Ectodermal cell (in vitro differentiated cells): ENCODE measurements at regions not wholly inside any gene's neighbourhood (a gene's known extent, or its start where the extent isn't known, plus 50 kb on each side); places are given as distances from the start of the nearest gene placed in this dataset.
"Not testable (repeated sequence)": the region's sequence is repeated elsewhere in the genome, so short reads cannot be mapped to it uniquely, and the experiment has no call there.

Experiments
- H3K27ac ChIP-seq: 2 replicates; pipeline ENCODE4 v1.7.0; 2013; ENCODE audit warnings: mild to moderate bottlenecking, low read depth, low read length; ENCODE audit not compliant: insufficient read depth, poor library complexity, severe bottlenecking
- H3K27me3 ChIP-seq: 2 replicates; pipeline ENCODE4 v1.7.0; 2013; ENCODE audit warnings: mild to moderate bottlenecking, low read length; ENCODE audit not compliant: insufficient read depth, control insufficient read depth, poor library complexity, severe bottlenecking
- H3K36me3 ChIP-seq: one replicate; pipeline ENCODE4 v1.7.0; 2013; ENCODE audit warnings: low read length; ENCODE audit not compliant: control insufficient read depth, insufficient read depth
- H3K4me1 ChIP-seq: one replicate; pipeline ENCODE4 v1.7.0; 2013; ENCODE audit warnings: low read length; ENCODE audit not compliant: control insufficient read depth, insufficient read depth
- H3K4me3 ChIP-seq: 2 replicates; pipeline ENCODE4 v1.7.0; 2013; ENCODE audit warnings: low read depth, low read length, control low read depth; ENCODE audit not compliant: insufficient read depth
- H3K9me3 ChIP-seq: 2 replicates; pipeline ENCODE4 v1.7.0; 2013; ENCODE audit warnings: mild to moderate bottlenecking, low read length, moderate library complexity; ENCODE audit not compliant: control insufficient read depth
- WGBS, 2 experiments: methylation state at CpG; one replicate each; pipeline ENCODE4 v1.1.7; 2013; ENCODE audit warnings: missing lambda C conversion rate in 2 of 2; 5-methylcytosine and 5-hydroxymethylcytosine counted together

DNA sequence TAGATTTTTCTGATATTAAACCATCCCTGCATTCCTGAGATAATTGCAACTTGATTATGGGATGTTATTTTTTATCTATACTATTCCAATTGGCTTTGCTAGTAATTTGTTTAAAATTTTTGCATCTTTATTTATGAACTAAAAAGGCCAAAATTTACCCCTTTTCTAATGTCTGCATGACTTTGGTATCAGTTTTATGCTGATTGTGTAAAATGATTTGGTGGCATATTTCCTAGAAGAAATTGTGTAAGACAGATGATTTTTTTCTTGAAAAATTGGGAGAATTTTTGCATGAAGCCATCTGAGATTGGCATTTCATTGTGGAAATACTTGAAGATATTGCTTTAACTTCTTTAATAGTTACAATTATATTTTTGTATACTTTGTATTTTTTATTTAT lies 183.8 kb upstream of the TBL1XR1 start:
- no peak overlapping the region for H3K27ac ChIP-seq
- no peaks in the 10 kb centered on the region for H3K27me3 ChIP-seq
- H3K36me3 ChIP-seq = no peaks in the 10 kb centered on the region
- no peaks in the 10 kb centered on the region for H3K9me3 ChIP-seq
- no peak overlapping the region for H3K4me3 ChIP-seq
- H3K4me1 ChIP-seq = no peaks in the 10 kb centered on the region

DNA sequence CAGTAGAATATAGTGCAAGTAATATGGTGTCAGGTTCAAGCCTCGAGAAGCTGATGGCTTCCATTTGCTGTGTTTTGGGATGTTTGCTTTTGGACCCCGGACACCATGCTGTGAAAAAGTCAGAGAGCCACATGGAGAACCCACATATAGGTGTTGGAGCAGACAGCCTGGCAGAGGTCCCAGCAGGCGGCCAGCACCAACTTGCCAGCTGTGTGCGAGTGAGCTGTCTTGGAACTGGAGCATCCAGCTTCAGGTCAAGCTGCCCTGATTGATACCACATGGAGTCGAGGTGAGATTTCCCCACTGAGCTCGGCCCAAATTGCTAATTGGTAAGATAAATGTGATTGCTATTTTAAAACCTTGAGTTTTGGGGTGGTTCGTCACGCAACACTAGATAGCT lies 185.7 kb upstream of the TBL1XR1 start:
- WGBS, 2 experiments = 95 to 96% methylated on average over 8 of the region's 8 CpGs
- no peaks in the 10 kb centered on the region for H3K27me3 ChIP-seq
- no peak overlapping the region for H3K4me3 ChIP-seq
- H3K9me3 ChIP-seq = no peaks in the 10 kb centered on the region
- H3K4me1 ChIP-seq = no peaks in the 10 kb centered on the region
- H3K36me3 ChIP-seq = no peaks in the 10 kb centered on the region
- H3K27ac ChIP-seq = no peak overlapping the region

DNA sequence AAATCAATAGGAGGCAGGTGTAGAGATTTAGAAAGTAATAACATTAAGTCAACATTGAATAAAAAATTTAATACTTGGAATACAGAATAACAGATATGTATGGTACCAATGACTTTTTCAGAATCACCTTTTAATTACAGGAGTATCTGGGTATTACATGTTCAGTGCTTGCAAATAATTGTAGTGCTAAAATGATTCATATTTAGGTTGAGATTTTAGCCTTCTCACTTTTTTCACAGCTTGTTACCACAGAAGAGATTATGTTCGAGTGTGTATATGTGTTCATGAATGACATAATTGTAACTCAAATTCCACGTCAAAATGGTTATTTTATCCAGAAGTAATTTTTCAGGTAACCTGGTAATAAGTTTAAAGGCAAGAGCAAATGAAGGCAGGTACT lies 187.9 kb upstream of the TBL1XR1 start:
- H3K9me3 ChIP-seq = no peaks in the 10 kb centered on the region
- H3K4me1 ChIP-seq = no peaks in the 10 kb centered on the region
- no peaks in the 10 kb centered on the region for H3K36me3 ChIP-seq
- H3K27ac ChIP-seq = no peak overlapping the region
- H3K4me3 ChIP-seq = no peak overlapping the region
- no peaks in the 10 kb centered on the region for H3K27me3 ChIP-seq
- 92 to 100% methylated on average over 2 of the region's 2 CpGs for WGBS, 2 experiments

DNA sequence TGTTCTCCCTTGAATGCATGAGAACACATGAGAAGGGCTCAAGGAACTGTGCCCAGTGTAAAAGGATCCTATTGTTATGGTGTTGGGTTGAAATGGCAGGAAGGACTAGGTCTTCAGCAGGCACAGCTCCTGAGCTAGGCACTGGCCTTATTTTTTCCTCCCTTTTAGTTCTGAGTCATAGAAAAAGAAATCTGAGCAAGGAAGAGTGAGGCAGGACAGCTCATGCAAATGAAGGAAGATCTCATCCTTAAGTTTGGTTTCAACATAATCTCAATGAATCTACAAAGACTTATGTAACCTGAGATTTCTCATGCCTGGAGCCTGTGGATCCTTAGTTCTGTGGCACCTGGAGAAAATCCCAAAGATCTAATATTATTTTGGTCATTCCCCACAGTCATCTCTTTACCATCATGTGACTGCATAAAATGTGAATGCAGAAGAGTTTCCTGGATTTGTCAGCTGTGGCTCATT lies 188.6 kb upstream of the TBL1XR1 start:
- no peaks in the 10 kb centered on the region for H3K4me1 ChIP-seq
- H3K9me3 ChIP-seq = no peaks in the 10 kb centered on the region
- no peak overlapping the region for H3K27ac ChIP-seq
- no peak overlapping the region for H3K4me3 ChIP-seq
- no peaks in the 10 kb centered on the region for H3K27me3 ChIP-seq
- H3K36me3 ChIP-seq = no peaks in the 10 kb centered on the region

DNA sequence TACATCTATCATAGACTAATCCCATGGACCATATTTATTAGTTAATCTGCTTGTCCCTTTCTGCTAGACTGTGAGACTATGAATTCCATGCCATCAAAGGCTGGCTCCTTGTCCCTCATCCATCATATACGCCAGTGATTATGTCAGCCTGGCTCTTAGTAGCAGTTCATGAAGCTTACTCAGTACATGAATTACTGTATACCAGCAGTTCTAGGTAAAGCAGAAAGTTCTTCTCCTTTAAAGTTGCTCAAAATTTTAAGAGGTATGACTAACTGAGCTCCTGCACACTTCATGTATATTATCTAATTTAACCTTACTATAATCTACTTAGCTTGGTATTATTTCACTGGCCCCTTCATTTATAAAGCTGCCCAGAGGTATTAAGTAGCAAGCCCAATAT lies 190.9 kb upstream of the TBL1XR1 start:
- Histone ChIP-seq H3K27me3 (no peaks in the 10 kb centered on the region), H3K4me1 (no peaks in the 10 kb centered on the region), H3K4me3 (no peak overlapping the region), H3K27ac (no peak overlapping the region), H3K9me3 (no peaks in the 10 kb centered on the region), H3K36me3 (no peaks in the 10 kb centered on the region)
- 84 to 94% methylated on average over 1 of the region's 1 CpG for WGBS, 2 experiments

DNA sequence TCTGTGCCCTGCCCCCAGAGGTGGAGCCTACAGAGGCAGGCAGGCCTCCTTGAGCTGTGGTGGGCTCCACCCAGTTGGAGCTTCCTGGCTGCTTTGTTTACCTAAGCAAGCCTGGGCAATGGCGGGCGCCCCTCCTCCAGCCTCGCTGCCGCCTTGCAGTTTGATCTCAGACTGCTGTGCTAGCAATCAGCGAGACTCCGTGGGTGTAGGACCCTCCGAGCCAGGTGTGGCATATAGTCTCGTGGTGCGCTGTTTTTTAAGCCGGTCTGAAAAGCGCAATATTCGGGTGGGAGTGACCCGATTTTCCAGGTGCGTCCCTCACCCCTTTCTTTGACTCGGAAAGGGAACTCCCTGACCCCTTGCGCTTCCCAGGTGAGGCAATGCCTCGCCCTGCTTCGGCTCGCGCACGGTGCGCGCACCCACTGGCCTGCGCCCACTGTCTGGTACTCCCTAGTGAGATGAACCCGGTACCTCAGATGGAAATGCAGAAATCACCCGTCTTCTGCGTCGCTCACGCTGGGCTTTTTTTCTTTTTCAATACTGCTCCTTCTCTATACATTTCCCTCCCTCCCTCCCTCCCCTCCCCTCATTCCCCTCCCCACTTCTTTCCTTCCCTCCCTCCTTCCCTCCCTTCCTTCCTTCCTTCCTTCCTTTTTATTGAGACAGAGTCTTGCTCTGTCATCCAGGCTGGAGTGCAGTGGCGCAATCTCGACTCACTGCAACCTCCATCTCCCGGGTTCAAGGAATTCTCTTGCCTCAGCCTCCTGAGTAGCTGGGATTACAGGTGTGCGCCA lies 197.1 kb upstream of the TBL1XR1 start:
- H3K9me3 ChIP-seq, H3K4me3 ChIP-seq: not testable (repeated sequence)
- WGBS, 2 experiments = 40 to 46% methylated on average over 26 to 28 of the region's 33 CpGs

DNA sequence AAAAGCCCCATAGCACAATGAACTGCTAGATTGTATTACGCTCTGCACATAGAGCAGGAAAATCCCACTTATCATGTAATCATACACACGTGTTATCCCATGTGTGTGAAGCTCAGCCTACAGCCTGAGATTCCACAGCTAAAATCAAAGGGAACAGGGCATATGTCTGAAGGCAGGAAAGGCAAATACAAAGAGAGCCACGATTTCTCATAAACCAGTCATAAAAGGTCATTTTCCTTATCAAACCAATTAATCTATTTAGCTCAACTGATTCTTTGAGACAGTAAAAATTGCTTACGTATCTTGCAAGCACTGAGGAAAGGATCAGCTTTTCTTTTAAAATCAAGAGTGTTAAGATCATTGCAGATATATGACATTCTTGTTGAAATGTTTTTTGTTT lies 199.5 kb upstream of the TBL1XR1 start:
- Histone ChIP-seq H3K4me3 (no peak overlapping the region), H3K4me1 (no peaks in the 10 kb centered on the region), H3K27me3 (no peaks in the 10 kb centered on the region), H3K9me3 (no peaks in the 10 kb centered on the region), H3K27ac (no peak overlapping the region), H3K36me3 (no peaks in the 10 kb centered on the region)
- 93 to 96% methylated on average over 4 of the region's 4 CpGs for WGBS, 2 experiments

More for the DNA sequence above, 197.1 kb upstream of the TBL1XR1 start:
- not testable (repeated sequence) for H3K36me3 ChIP-seq, H3K4me1 ChIP-seq, H3K27me3 ChIP-seq, H3K27ac ChIP-seq

DNA sequence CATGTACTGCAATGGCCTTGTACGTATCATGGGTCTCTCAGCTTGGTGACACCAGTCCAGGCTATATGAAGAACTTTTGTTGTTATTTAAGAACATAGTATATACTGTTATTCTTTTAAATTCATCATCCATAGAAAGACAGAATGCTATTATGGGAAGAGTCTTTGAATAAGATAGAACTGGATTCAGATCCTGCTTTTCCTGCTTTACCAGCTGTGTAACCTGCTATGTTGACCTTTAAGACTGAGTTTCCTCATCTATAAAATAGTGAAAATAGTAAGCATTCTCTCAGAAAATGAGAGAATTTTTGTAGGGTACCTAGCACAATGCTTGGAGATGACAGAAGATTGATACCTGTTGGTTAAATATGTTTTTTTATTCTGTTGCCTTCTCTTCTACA lies 204.1 kb upstream of the TBL1XR1 start:
- WGBS, 2 experiments = 100% methylated on average over 1 of the region's 1 CpG; no CpG with 5 or more reads in 1 of the 2 experiments

DNA sequence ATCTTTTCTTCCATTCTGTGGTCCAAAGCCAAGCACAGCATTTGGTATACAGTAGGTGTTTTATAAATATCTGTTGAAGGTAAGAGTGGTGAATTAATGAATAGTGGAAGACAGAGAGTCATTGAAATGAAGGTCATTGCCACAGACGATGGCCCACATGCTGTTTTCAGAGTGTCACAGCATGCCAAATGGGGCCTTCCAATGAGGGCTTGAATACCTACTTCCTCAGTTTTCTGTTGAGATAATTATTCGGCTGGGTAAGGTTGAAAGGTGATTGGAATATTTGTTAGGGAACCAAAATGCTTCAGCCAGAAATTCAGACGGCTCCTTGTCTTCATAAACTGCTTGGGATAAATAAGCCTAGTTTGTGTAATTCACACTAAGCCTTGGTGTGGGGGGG lies 205.3 kb upstream of the TBL1XR1 start:
- Histone ChIP-seq H3K36me3 (no peaks in the 10 kb centered on the region), H3K4me3 (no peak overlapping the region), H3K4me1 (no peaks in the 10 kb centered on the region), H3K27ac (no peak overlapping the region), H3K9me3 (no peaks in the 10 kb centered on the region), H3K27me3 (no peaks in the 10 kb centered on the region)
- WGBS, 2 experiments = 80 to 84% methylated on average over 3 of the region's 3 CpGs

More for the DNA sequence above, 204.1 kb upstream of the TBL1XR1 start:
- Histone ChIP-seq H3K27ac (no peak overlapping the region), H3K27me3 (no peaks in the 10 kb centered on the region), H3K36me3 (no peaks in the 10 kb centered on the region), H3K9me3 (no peaks in the 10 kb centered on the region), H3K4me1 (no peaks in the 10 kb centered on the region), H3K4me3 (no peak overlapping the region)

DNA sequence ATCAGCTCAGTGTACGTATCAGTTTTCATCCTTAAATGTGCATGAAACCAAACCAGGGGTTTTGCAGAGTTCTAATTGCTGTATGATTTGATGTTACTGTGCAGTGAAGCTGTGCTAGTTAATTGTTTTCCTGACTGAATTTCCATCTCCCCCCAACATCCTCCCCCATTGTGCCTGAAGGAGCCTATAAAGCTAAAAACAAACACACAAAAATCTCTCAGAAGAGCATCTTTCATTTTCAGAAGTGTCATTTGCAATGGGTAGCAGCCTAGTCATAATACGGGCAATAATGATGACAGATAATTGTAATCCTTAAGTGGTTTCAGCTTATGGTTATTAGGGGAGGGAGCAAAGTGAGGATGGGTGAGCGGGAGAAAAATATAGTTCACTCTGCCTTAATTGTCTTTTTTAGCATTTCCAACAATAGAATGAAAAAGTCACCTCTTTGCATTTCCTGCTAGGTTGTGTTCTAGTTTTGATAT lies 207.9 kb upstream of the TBL1XR1 start:
- H3K9me3 ChIP-seq = no peaks in the 10 kb centered on the region
- WGBS, 2 experiments = 92 to 100% methylated on average over 3 of the region's 3 CpGs
- no peaks in the 10 kb centered on the region for H3K27me3 ChIP-seq
- no peaks in the 10 kb centered on the region for H3K36me3 ChIP-seq
- no peak overlapping the region for H3K27ac ChIP-seq
- H3K4me3 ChIP-seq = no peak overlapping the region
- H3K4me1 ChIP-seq = no peaks in the 10 kb centered on the region
